NCI-H446 treated with DMSO at 0.1 percent for 48 hours (cell line): ENCODE measurements at regions not wholly inside any gene's neighbourhood (a gene's known extent, or its start where the extent isn't known, plus 50 kb on each side); places are given as distances from the start of the nearest gene placed in this dataset.

ENCODE experiments used
- DNase-seq: peaks from one replicate; lab custom pipeline; 2025; lab: John Stamatoyannopoulos, UW

DNA sequence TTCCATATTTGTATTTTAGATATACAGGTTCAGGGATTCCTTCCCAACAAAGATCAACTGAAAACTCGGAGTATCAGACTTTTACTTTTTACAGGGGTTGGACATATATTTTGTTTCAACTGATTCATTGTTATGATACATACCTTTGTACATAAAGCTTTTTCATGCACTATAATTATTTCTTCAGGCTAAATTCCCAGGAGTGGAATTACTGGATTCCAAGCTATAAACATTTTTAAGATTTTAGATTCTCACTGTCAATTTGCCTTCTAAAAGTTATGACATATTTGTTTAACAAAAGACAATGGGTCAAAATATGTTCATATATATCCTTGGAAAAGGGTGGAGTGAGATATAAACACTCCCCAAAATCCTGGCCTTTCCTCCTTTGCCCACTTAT is 449.0 kb downstream of the PDCD6IP start:
- DNase-seq: no peak

DNA sequence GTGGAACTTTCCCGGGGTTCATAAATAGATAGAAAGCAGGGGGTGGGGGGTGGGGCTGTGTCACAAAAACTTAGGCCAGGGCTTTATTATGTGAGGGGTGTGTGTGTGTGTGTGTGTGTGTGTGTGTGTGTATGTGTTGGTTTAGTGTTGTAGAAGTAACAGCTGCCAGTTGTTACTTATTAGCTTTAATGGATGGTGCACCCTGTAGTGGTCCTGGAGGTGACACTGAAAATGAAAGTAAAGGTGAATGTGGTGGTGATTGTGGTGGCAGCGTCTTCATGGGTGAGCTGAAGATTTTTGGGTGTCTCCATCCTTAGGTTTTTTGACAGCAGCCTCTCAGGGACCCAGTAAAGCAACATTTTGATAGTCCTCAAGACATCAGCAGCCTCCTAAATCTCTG is 449.9 kb downstream of the PDCD6IP start:
- no peak for DNase-seq

DNA sequence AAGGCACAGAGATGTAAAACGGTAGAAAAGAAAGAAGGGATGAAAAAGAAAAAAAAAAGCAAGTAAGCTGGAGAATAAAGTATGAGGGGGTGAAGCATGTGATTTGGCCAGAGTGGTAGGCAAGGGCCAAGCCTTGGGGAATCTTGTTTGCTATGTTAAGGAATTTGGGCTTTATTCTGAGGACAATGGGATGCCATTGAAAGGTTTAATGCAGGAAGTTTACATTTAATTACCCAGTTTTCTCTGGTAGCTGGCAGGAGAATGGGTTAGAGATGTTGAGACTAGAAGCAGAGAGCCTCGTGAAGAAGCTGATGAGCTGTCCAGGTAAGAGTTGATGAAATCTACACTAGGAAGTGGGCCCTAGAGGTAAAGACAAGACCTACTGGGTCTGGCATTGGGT is 455.9 kb downstream of the PDCD6IP start:
- no peak for DNase-seq

DNA sequence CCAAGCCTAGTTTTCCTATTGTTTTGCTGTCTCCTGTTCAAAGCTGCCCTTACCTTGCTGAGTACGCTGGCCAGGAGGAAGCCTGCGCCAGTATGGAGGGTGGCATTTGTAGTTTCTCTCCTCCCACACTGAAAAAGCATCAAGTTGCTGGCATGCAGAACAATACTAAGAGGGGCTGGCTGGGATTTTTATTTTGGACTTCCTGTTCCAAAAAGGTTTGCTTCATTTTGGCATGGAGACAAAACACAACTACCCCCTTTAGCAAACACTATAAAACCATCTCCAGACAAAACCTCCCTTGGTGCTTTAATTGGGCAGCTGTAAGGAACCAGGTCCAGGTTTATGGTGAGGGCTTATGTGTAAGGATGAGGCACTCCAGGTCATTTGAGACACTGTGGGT is 457.6 kb downstream of the PDCD6IP start:
- DNase-seq: peak; percentile 27

DNA sequence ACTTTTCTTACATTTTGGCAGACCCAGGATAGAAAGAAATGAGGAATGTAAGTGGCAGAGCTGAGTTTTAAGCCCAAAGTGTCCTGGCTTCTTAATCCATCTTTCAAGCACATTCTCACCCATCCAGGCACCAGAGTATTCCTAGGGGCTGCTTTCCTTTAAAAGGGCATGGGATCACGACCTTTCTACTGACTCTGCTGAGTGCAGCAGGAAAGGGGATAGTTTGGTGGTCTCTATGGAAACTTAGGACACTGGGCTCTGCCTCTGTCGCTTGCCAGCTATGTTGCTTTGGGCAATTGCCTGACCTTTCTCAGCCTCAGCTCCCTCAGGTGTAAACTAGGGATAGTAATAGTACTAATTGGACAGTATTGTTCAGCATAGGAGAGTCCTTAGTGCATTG is 458.4 kb downstream of the PDCD6IP start:
- DNase-seq: no peak

DNA sequence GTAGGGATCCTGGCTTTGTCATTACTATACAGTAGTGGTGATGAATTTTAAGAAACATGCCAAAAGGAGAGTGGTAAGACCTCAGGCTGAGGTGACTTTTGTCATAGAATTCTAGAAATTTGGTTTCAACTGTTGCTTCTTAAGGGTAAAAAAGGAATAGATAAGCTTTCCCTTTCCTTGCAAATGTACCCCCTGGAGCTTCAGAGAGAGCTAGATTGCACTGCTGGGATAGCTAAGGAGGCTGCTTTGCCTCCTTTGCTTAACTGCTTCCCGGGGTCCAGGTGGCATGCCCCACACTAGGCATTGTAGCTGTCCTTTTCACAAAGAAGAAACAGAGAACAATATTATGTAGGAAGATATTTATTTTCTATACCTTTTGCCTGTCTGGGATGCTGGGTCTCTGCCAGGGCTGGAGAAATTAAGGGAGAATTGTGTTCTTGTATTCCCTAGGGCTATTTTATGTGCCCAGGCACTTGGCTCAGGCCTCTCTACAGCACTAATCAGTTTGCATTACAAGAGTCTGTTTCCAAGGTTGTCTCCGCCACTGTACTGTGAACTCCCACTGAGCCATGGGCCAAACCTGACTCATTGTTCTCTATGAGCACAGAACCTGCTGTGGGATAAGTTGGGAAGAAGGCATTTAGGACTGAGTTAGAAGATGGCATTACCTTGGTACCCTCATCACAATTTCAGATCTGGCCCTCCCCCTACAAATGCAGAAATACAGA is 460.0 kb downstream of the PDCD6IP start:
- DNase-seq: peak; percentile 35

DNA sequence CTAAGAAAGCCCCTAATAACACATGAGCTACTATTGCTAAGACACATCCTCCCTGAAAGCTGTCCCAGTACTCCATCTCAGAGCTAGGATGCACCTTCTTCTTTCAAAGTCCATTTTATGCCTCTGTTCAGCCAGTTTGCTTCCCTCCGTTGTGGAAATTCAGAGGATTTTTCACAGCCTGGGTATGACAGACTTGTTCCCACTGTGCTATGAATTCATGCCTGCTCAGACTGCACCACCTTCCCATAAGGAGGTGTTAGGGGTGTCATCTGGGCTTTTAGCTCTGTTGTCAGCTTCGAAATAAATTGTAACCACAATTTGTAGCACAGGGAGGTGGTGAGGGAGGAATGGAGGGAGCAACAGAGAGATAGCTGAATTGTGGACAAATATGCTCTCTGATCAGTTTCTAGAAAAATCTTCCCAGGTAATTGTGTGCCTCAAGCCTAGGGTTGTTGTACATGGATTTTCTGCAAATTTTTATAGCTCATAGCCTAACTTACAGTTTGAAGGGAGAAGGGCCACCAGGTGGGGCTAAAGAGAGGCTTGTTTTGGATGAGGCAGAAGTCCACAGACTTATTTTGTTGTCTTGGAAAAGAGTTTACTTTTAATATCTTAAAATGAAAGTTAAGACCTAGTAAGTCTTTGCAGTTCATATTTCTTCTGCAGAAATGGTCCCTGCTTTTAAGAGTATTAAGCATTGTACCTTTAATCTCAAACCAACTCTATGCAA is 462.0 kb downstream of the PDCD6IP start:
- no peak for DNase-seq

DNA sequence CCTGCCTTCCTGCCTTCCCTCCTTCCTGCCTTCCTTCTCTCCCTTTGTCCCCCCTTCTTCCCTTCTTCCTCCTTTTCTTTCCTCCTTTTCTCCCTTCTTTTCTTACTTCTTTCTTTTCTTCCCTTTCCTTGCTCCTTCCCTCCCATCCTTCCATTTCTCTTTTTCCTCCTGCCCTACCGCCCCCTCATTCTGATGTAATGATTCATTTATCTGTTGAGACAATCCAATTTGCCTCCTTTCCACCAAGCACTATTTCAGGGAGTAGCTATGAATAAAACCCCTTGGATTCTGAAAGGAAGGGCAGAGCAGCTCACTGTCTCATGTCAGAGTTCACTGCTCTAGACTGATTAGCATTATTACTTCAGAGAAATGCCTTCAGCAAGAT is 462.6 kb downstream of the PDCD6IP start:
- no peak for DNase-seq

DNA sequence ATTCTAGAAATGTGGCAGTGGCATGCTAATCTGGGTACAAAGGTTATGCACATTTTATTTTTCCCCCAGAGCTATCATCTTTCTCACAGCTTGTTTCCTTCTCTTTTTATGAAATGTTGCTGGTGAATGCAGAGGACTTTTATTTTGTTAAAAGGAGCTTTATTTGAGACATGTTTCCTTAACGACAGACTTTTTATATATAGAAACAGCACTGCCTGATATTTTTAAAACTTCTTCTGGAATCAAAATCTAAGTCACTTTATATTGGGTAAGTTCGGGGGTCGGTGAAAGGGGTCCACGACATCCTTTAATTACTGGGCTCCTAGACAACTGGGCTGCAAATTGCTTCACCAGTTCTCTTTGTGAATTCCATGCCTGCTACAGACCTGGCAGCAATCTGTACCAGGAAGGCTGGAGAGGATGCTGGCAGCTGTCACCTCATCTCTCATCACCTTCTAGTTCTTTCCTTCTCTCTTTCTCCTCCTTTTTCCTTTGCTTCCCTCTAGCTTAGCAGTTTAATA is 464.7 kb downstream of the PDCD6IP start:
- DNase-seq: peak; percentile 5

DNA sequence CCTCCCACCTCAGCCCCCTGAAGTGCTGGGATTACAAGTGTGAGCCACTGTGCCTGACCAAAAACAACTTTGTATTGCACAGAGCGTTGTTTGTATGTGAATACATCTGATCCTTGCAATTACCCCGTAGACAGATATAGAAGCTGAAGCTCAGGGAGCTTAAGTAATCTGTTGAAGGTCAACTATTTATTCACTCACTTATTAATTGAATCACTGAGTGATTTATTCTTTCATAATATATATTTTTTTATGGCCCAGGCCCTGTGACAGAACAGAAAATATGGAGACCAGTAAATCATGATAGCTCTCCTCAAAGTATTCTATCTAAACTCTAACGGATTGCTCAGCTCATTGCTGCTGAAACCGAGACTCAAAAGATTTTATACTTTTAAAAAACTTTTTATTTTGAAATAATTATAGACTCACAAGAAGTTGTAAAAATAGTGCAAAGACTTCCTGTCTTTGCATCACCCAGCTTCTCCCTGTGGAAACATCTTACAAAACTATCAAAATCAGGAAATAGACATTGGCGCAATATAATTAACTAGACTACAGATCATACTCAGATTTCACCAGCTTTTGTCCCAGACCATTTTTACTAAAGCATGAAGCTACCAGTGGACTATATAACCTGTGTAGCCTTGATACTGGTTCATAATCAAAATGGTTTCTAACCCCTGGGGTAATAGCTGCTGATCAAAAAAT is 466.1 kb downstream of the PDCD6IP start:
- no peak for DNase-seq

DNA sequence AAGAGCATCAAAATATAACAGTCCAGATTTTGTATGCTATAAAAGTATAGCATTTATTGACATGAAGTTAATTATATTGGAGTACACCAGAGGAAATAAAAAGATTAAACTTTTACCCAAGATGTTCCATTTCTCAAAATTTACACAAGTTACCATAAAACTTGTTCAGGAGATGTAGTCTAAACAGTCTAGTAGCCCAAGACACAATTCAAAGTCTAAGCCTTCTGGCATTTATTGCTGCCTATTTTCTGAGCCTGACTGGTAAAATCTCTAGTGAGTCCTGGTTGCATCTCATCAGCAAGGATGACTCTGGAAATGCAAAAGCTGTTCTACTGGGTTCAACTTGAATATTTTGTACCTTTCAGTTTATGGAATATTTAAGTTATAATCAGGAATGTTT is 468.7 kb downstream of the PDCD6IP start:
- no peak for DNase-seq

DNA sequence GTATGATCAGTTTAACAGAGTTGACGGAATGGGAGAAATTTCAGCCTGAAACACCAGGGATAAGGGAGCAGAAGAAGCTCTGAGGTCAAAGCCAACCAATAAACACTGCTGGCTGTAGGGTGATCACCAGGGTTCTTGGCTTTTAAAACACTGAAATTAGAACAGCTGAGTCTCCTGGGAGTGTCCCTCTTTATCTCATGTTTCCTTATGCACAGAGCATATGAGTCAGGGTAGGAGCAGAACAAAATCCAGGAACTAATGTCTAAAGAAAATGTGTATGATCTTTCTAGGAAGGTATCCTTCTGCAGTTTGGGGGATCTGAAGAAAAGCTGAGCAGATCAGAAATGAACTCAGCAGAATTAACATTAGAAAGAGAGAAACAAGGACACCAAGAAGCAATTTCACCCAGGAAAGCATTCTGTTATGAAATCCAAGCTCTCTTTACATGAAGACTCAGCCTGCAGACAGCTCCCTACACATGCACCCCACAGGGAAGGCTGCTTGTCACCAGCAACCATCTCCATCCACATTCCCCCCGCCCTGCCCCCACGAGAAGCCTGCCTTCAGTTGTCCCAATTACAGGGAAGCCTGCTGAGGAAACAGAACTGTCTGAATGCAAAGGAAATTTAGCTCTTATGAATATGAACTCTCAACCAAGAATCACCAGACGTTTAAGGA is 469.7 kb downstream of the PDCD6IP start:
- no peak for DNase-seq

DNA sequence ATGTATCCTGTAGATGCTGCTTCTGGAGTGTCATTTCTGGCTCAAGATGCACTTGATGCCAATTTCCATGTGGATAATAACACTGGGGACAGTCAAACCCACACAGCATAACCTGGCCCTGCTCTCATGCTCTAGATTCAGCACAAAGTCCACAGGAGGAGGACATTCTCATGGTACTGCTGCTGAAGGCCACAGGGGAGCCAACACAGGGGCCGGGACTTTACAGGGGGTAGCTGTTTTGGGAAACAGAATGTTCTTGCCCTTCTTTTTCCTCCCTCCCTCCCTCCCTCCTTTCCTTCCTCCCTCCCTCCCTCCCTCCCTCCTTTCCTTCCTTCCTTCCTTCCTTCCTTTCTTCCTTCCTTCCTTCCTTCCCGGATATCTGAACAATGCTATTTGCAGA is 477.4 kb downstream of the PDCD6IP start:
- no peak for DNase-seq

DNA sequence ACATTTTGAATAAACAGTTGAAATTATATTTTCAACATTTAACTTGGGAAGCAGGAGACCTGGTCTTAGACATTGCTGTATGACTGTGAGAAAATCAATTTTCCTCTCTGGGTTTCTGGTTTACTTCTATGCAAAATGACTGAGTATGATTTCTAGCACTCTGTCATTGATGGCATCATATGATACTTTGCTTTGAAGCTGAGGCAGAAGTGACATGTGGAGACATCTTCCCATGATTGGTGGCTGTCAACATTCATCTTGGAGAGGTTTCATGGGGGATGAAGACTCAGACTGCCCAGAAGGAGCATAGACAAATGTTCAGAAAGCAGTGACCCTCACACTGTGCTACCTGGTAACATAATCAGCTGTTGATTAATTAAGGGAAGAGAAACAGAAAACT is 477.9 kb downstream of the PDCD6IP start:
- no peak for DNase-seq

DNA sequence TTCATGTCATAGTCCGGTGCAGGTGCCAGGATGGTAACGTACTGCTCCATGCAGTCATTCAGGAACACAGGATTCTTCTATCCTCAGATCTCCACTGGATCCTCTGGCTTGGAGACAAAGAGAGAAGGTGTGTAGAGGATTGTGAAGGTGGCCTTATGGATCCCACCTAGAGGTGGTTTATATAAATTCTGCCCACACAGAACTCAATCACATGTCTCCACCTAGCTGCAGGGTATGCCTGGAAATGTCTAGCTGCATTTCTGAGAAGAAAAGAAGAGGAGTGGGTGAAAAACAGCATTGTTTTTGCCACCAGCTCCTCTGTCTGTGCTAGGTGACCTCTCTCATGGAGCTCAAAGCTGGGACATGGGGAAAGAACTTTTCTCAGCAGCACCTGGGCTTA is 478.7 kb downstream of the PDCD6IP start:
- DNase-seq: no peak

DNA sequence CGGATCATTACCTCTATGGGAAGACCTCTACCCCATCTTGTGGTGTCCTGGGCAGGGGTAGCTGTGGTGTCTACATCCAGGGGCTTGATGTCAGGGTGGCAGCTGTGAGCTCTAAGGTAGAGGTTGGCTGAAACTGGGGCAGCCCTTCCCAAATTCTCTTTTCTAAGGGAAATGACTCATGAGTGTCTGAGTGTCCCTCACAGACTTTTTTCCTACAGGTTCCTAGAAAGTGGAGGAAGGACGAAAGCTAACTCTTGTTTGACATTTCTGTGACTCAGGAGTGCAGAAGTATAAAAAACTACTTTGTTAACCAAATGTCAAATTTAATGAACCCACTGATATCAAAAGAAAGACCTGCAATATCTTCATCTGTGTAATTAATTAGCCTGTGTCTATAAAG is 481.5 kb downstream of the PDCD6IP start:
- DNase-seq: no peak

DNA sequence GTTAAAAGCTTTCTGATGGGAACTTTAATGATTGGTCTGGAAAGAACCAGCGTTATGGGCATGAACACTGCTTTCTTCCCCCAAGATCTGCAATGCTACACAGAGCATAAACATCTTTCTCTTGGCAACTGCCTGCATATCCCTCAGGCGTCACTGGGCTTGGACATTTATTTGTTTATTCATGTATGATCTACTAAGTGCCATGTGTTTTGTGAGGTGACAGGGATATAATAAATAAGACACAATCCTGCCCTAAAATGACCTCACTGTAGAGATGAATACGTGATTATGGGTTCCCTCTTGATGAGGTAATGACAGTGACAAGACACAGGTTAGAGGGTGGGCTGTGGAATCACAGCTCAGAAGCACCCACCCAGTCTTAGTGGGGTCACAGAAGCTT is 485.3 kb downstream of the PDCD6IP start:
- DNase-seq: no peak

DNA sequence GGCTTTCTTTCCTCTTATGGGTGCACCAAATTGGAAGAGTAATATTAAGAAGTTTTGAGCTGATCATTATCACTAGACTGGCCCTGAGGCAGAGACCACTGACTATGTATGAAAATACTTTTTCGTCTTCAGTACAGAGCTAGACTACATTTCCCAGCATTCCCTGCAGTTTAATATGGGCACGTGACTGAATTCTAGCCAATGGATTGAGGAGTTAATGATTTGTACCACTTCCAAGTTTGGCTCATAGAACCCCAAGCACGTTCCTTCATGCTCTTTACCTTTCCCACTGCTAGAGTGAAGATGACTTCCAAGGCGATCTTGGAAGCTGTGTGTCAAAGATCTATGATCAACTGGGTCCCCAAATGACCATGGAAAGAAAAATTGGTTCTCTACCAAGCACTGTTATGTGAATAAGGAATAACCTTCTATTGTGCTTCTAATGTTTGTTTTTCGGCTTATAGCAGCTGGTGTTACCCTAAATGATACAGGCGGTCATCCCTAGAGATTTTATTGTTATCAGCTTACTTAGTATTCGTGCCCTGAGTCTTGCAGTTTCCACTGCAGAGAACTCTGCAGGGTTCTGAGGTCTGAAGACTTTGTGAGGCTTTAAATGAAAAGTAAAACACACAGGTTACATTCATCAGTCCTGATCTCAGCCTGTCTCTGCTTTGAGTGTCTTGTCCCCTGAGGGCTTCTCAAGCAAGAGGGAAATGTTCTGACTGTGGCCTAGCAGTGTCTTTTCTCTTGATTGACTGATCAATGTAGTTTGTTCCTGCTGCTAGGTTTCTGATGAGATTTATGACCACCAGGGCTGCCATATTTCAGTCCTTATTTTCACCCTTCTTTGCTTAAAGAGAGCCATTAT is 486.8 kb downstream of the PDCD6IP start:
- DNase-seq: no peak

DNA sequence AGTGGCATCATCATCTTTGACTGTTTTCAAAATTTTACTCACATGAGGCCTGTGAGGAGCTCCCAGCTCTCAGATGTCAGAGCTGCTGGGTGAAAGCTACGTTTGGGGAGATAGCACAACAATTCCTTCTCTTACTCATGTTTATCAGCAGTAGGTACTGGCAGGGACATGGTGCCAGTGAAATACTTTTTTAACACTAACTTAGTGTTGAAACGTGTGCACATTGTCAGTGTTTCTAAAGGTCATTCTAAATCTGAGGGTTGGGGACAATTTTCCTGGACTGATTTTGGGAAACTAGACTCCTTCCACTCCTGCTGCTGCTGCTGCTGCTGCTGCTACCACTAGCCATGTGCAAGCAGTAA is 487.4 kb downstream of the PDCD6IP start:
- DNase-seq: no peak

DNA sequence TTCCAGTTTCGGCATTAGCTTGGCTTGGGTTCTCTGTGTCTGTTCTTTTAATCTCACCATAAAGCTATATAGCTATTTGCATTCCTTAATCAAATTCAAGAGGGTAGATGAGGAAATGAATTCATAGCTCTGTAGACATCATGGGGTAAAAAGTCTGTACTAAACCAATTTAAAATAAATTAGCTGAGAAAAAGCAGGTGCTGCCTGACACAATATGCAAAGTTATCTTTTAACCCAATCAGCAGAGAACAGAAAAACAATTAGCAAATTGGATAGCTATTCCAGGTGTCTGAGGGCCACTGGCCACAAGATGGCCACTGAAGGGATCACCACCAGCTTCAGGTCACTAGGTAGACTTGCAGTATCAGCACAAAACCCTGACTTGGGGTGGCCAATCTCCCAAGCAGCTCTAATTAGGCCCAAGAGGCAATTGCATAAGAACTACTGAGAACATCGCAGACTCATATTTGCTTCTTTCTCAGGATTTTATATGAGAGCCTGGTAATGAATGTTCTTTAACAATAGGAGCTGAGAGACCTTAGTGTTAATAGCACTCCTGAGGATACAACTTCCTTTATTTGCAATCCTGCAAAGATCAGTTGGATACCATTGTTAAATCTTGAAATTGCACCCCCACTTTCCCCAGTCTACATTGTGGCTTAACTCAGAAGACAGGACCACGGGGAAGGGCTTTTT is 494.3 kb downstream of the PDCD6IP start:
- DNase-seq: no peak

DNA sequence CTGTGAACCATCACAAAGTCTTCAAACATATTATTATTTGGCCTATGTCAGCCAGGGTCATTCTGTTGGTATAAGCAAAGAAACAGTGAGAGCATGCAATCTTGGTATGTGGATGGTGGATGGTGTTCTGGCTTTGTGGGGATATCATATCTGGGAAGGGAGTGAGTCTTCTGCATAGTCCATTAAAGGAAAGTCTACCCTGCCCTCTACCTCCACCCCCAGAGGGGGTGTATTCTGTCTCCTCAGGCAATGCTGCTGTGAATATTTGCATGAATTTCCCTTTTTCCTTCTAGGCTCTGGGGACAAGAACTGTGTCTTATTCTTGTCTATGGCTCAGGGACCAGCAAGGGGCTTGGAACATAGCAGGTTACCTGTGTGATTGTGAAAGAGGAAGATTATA is 495.8 kb downstream of the PDCD6IP start:
- no peak for DNase-seq
